GM12892 (cell line): ENCODE measurements at regions not wholly inside any gene's neighbourhood (a gene's known extent, or its start where the extent isn't known, plus 50 kb on each side); places are given as distances from the start of the nearest gene placed in this dataset.
"Not testable (repeated sequence)": the region's sequence is repeated elsewhere in the genome, so short reads cannot be mapped to it uniquely, and the experiment has no call there.

Experiments used
- DNase-seq: peaks from one replicate; pipeline ENCODE4 v3.0.0; 2011; ENCODE audit not compliant: insufficient read length
- FAIRE-seq: peaks from 2 replicates; lab custom pipeline; 2011; peaks lifted over from hg19 to GRCh38; lab: Jason Lieb, UNC
- POLR2A ChIP-seq: IDR thresholded peaks from 2 replicates; pipeline ENCODE4 v1.6.1; 2011; ENCODE audit warnings: low read depth, low read length, control low read depth
- POLR2AphosphoS5 ChIP-seq: IDR thresholded peaks from 2 replicates; pipeline ENCODE4 v1.6.1; 2011; ENCODE audit warnings: low read depth, low read length, control low read depth
- TAF1 ChIP-seq: IDR thresholded peaks from 2 replicates; pipeline ENCODE4 v1.6.1; 2011; ENCODE audit warnings: low read depth, mild to moderate bottlenecking, control low read depth, low read length, borderline replicate concordance

GRCh38 chrX:1140236-1140681 is 72.2 kb downstream of the CRLF2 start:
- TF ChIP-seq POLR2A (no peak), TAF1 (no peak), POLR2AphosphoS5 (no peak)
- DNase-seq (no peak), FAIRE-seq (no peak)

- DNase-seq (no peak), FAIRE-seq (no peak)
- no peak for TF ChIP-seq POLR2A
- no peak for TF ChIP-seq POLR2AphosphoS5
Measured at GRCh38 chrX:1139185-1139500, 73.3 kb downstream of the CRLF2 start.

GRCh38 chrX:1138476-1139184 is 73.8 kb downstream of the CRLF2 start:
- DNase-seq (no peak), FAIRE-seq (no peak)
- TF ChIP-seq POLR2AphosphoS5: no peak
- TF ChIP-seq TAF1: no peak
- no peak for TF ChIP-seq POLR2A

- DNase-seq (no peak), FAIRE-seq (no peak)
- TF ChIP-seq TAF1: no peak
- no peak for TF ChIP-seq POLR2A
- no peak for TF ChIP-seq POLR2AphosphoS5
Measured at GRCh38 chrX:1137531-1137930, 74.9 kb downstream of the CRLF2 start.

GRCh38 chrX:1136582-1136981 is 75.9 kb downstream of the CRLF2 start:
- FAIRE-seq, DNase-seq: not testable (repeated sequence)

GRCh38 chrX:1134976-1135375 is 77.5 kb downstream of the CRLF2 start:
- FAIRE-seq: no peak

GRCh38 chrX:1134156-1134555 is 78.3 kb downstream of the CRLF2 start:
- DNase-seq: no peak
- FAIRE-seq: no peak
- TF ChIP-seq POLR2A (no peak), POLR2AphosphoS5 (no peak), TAF1 (no peak)

More at GRCh38 chrX:1134976-1135375, 77.5 kb downstream of the CRLF2 start:
- DNase-seq: no peak
- TF ChIP-seq POLR2A (no peak), TAF1 (no peak), POLR2AphosphoS5 (no peak)

- FAIRE-seq (no peak), DNase-seq (no peak)
- TF ChIP-seq POLR2A (no peak), TAF1 (no peak), POLR2AphosphoS5 (no peak)
Measured at GRCh38 chrX:1126738-1127137, 85.7 kb downstream of the CRLF2 start.

GRCh38 chrX:1124531-1124930 is 87.9 kb downstream of the CRLF2 start:
- TF ChIP-seq POLR2A (no peak), TAF1 (no peak), POLR2AphosphoS5 (no peak)
- FAIRE-seq (no peak), DNase-seq (no peak)

GRCh38 chrX:1122851-1123250 is 89.6 kb downstream of the CRLF2 start:
- not testable (repeated sequence) for DNase-seq, FAIRE-seq

- TF ChIP-seq POLR2A (no peak), POLR2AphosphoS5 (no peak), TAF1 (no peak)
- no peak for DNase-seq
- no peak for FAIRE-seq
Measured at GRCh38 chrX:1119275-1119674, 93.2 kb downstream of the CRLF2 start.

- TF ChIP-seq POLR2AphosphoS5: no peak
- no peak for TF ChIP-seq POLR2A
- no peak for TF ChIP-seq TAF1
- FAIRE-seq: no peak
- no peak for DNase-seq
Measured at GRCh38 chrX:1118572-1119199, 93.8 kb downstream of the CRLF2 start.

- not testable (repeated sequence) for FAIRE-seq
Measured at GRCh38 chrX:1115411-1115810, 97.0 kb downstream of the CRLF2 start.

More at GRCh38 chrX:1115411-1115810, 97.0 kb downstream of the CRLF2 start:
- DNase-seq: not testable (repeated sequence)
